ENCODE measurements at regions not wholly inside any gene's neighbourhood (a gene's known extent, or its start where the extent isn't known, plus 50 kb on each side); places are given as distances from the start of the nearest gene placed in this dataset.

GRCh38 chr12:61514016-61514415 is 746.2 kb upstream of the USP15 start:
- DNase-seq (no peak), ATAC-seq (no peak)
- H3K4me1 ChIP-seq: no peaks in the 10 kb centered on the region
- H3K27ac ChIP-seq: no peak overlapping the region
- no peaks in the 10 kb centered on the region for H3K36me3 ChIP-seq (replicated peaks in 1 of 2; ENCODE audit: insufficient read depth in 1 of 2, low read depth in 2 of 2)
- H3K9me3 ChIP-seq: no peaks in the 10 kb centered on the region
- WGBS, 2 donors: 57 to 71% methylated on average over 8 of the region's 8 CpGs
- H3K4me3 ChIP-seq: no peak overlapping the region
- intact Hi-C loops (cut with DNase I): no loop called here
- TF ChIP-seq CTCF (IDR thresholded peaks at IDR 0.05): no peak
- no peak for TF ChIP-seq POLR2A (IDR thresholded peaks at IDR 0.05)
- no peaks in the 10 kb centered on the region for H3K27me3 ChIP-seq

GRCh38 chr12:61521258-61521657 is 738.9 kb upstream of the USP15 start:
- WGBS, 2 donors: 50 to 87% methylated on average over 1 of the region's 1 CpG
- Histone ChIP-seq H3K9me3 (no peaks in the 10 kb centered on the region), H3K27me3 (no peaks in the 10 kb centered on the region), H3K4me1 (no peaks in the 10 kb centered on the region), H3K36me3 (replicated peaks in 1 of 2; ENCODE audit: insufficient read depth in 1 of 2, low read depth in 2 of 2) (no peaks in the 10 kb centered on the region), H3K27ac (no peak overlapping the region), H3K4me3 (no peak overlapping the region)
- ATAC-seq: no peak
- DNase-seq: no peak
- intact Hi-C loops (cut with DNase I): no loop called here
- TF ChIP-seq CTCF (IDR thresholded peaks at IDR 0.05): no peak
- TF ChIP-seq POLR2A (IDR thresholded peaks at IDR 0.05): no peak

- WGBS, 2 donors: 63 to 82% methylated on average over 3 of the region's 3 CpGs
- H3K27ac ChIP-seq: no peak overlapping the region
- intact Hi-C loops (cut with DNase I): no loop called here
- H3K9me3 ChIP-seq: no peaks in the 10 kb centered on the region
- no peak for TF ChIP-seq POLR2A (IDR thresholded peaks at IDR 0.05)
- TF ChIP-seq CTCF (IDR thresholded peaks at IDR 0.05): no peak
- no peak overlapping the region for H3K4me3 ChIP-seq
- no peaks in the 10 kb centered on the region for H3K4me1 ChIP-seq
- no peak for DNase-seq
- ATAC-seq: no peak
- no peaks in the 10 kb centered on the region for H3K27me3 ChIP-seq
- H3K36me3 ChIP-seq (replicated peaks in 1 of 2; ENCODE audit: insufficient read depth in 1 of 2, low read depth in 2 of 2): no peaks in the 10 kb centered on the region
Observed at GRCh38 chr12:61523276-61523992, 736.8 kb upstream of the USP15 start.

- ATAC-seq: no peak
- intact Hi-C loops (cut with DNase I): no loop called here
- WGBS, 2 donors: 32 to 34% methylated on average over 2 of the region's 2 CpGs
Observed at GRCh38 chr12:61524851-61525250, 735.4 kb upstream of the USP15 start.

More at GRCh38 chr12:61524851-61525250, 735.4 kb upstream of the USP15 start:
- no peaks in the 10 kb centered on the region for H3K9me3 ChIP-seq
- no peak overlapping the region for H3K4me3 ChIP-seq
- TF ChIP-seq CTCF (IDR thresholded peaks at IDR 0.05): no peak
- no peak for TF ChIP-seq POLR2A (IDR thresholded peaks at IDR 0.05)
- no peaks in the 10 kb centered on the region for H3K4me1 ChIP-seq
- no peaks in the 10 kb centered on the region for H3K36me3 ChIP-seq (replicated peaks in 1 of 2; ENCODE audit: insufficient read depth in 1 of 2, low read depth in 2 of 2)
- H3K27me3 ChIP-seq: no peaks in the 10 kb centered on the region
- no peak overlapping the region for H3K27ac ChIP-seq
- no peak for DNase-seq
